HCT116 (cell line): ENCODE measurements at regions not wholly inside any gene's neighbourhood (a gene's known extent, or its start where the extent isn't known, plus 50 kb on each side); places are given as distances from the start of the nearest gene placed in this dataset.

ENCODE experiments used
- ELF1 ChIP-seq: IDR thresholded peaks from 2 replicates; pipeline ENCODE4 v1.6.1; 2012; ENCODE audit warnings: low read depth, borderline replicate concordance
- EZH2phosphoT487 ChIP-seq: fragments of 200-600 bp; IDR thresholded peaks from 2 replicates; pipeline ENCODE4 v1.6.1; 2018; ENCODE audit warnings: antibody characterized with exemption, borderline replicate concordance
- POLR2A ChIP-seq: IDR thresholded peaks from 2 replicates; pipeline ENCODE4 v1.7.0; 2011; ENCODE audit warnings: borderline replicate concordance; ENCODE audit not compliant: insufficient read depth, insufficient read length; ENCODE audit errors: extremely low read depth
- RAD21 ChIP-seq: IDR thresholded peaks from 2 replicates; pipeline ENCODE4 v1.6.1; 2012; ENCODE audit warnings: low read depth, mild to moderate bottlenecking
- SIN3A ChIP-seq: IDR thresholded peaks from 2 replicates; pipeline ENCODE4 v1.6.1; 2012; ENCODE audit warnings: low read depth
- TF ChIP-seq, protein P1 (sequence below), 3 experiments: fragments of 200-600 bp in 1 of 3; sonication (generic) in 1 of 3; IDR thresholded peaks in 2 of 3; conservative IDR thresholded peaks in 1 of 3; 2 replicates each; pipeline ENCODE4 v1.5.1; 2012 to 2017; ENCODE audit warnings: low read depth in 2 of 3, low read length in 2 of 3, antibody characterized with exemption in 1 of 3, borderline replicate concordance in 1 of 3, control low read depth in 1 of 3, mild to moderate bottlenecking in 1 of 3, mixed read lengths in 1 of 3, mixed run types in 1 of 3, moderate library complexity in 1 of 3; ENCODE audit not compliant: insufficient read depth in 1 of 3

DNA sequence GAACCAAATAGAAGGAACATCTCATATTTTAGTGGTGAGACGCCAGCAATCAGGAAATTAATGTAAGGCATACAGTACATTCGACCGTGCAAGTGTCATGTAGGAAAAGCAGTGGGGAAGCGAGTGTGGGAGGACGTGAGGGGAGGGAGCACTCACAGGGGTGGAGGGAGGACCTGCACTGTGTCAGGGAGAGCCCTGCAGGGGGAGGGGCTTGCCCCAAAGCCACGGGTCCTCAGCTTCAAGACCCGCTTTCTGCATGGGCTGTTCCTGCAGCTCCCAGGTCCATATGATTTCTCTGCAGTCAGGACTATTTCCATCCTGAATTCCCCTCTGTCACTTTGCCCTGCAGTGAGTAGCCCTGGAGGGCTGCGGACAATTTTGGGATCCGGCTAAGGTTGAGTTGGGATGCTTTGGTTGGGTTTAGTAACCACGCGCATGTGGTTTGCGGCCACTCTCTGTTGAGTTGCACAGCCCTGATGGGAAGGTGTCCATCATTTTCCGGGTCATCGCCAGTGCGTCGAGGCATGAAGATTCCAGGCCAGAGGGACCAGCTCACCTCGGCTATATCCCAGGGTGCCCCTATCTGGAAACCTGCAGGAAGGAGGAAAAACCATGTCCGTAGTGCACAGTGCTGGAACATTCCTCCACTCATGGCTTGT is 61.9 kb downstream of the IRX1 start:
- TF ChIP-seq EZH2phosphoT487 (no peak), SIN3A (no peak), POLR2A (no peak), RAD21 (no peak), ELF1 (no peak)
- TF ChIP-seq, protein P1, sequence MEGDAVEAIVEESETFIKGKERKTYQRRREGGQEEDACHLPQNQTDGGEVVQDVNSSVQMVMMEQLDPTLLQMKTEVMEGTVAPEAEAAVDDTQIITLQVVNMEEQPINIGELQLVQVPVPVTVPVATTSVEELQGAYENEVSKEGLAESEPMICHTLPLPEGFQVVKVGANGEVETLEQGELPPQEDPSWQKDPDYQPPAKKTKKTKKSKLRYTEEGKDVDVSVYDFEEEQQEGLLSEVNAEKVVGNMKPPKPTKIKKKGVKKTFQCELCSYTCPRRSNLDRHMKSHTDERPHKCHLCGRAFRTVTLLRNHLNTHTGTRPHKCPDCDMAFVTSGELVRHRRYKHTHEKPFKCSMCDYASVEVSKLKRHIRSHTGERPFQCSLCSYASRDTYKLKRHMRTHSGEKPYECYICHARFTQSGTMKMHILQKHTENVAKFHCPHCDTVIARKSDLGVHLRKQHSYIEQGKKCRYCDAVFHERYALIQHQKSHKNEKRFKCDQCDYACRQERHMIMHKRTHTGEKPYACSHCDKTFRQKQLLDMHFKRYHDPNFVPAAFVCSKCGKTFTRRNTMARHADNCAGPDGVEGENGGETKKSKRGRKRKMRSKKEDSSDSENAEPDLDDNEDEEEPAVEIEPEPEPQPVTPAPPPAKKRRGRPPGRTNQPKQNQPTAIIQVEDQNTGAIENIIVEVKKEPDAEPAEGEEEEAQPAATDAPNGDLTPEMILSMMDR (IDR thresholded peaks at IDR 0.05 in 2 of 3, conservative IDR thresholded peaks at IDR 0.05 in 1 of 3; ENCODE audit: borderline replicate concordance in 1 of 3, insufficient read depth in 1 of 3, low read depth in 2 of 3, low read length in 2 of 3): no peak
